Ishikawa (cell line): ENCODE measurements at regions not wholly inside any gene's neighbourhood (a gene's known extent, or its start where the extent isn't known, plus 50 kb on each side); places are given as distances from the start of the nearest gene placed in this dataset.
A peak's percentile ranks its signal among the peaks of the same experiment; 100 is the strongest.

ENCODE experiments used
- CEBPB ChIP-seq: IDR thresholded peaks from 2 replicates; pipeline ENCODE4 v1.6.1; 2012
- CREB1 ChIP-seq: IDR thresholded peaks from 2 replicates; pipeline ENCODE4 v1.6.1; 2012; ENCODE audit warnings: low read depth
- EGR1 ChIP-seq: IDR thresholded peaks from 2 replicates; pipeline ENCODE4 v1.6.1; 2012
- EP300 ChIP-seq: IDR thresholded peaks from 2 replicates; pipeline ENCODE4 v1.6.1; 2012; ENCODE audit warnings: borderline replicate concordance
- FOXM1 ChIP-seq: IDR thresholded peaks from 2 replicates; pipeline ENCODE4 v1.6.1; 2012; ENCODE audit warnings: low read depth, borderline replicate concordance
- MAX ChIP-seq: IDR thresholded peaks from 2 replicates; pipeline ENCODE4 v1.6.1; 2012
- NFIC ChIP-seq: IDR thresholded peaks from 2 replicates; pipeline ENCODE4 v1.6.1; 2012
- RAD21 ChIP-seq: IDR thresholded peaks from 2 replicates; pipeline ENCODE4 v1.6.1; 2012; ENCODE audit warnings: low read depth
- TAF1 ChIP-seq: IDR thresholded peaks from 2 replicates; pipeline ENCODE4 v1.6.1; 2012; ENCODE audit warnings: low read depth, mild to moderate bottlenecking
- TCF12 ChIP-seq: IDR thresholded peaks from 2 replicates; pipeline ENCODE4 v1.6.1; 2012; ENCODE audit warnings: low read depth
- TEAD4 ChIP-seq: IDR thresholded peaks from 2 replicates; pipeline ENCODE4 v1.6.1; 2012
- USF1 ChIP-seq: IDR thresholded peaks from 2 replicates; pipeline ENCODE4 v1.6.1; 2012
- YY1 ChIP-seq: IDR thresholded peaks from 2 replicates; pipeline ENCODE4 v1.6.1; 2012; ENCODE audit warnings: low read depth
- ZBTB7A ChIP-seq: IDR thresholded peaks from 2 replicates; pipeline ENCODE4 v1.6.1; 2012; ENCODE audit warnings: low read depth
- TF ChIP-seq, protein P1 (sequence below): IDR thresholded peaks from 2 replicates; pipeline ENCODE4 v1.6.1; 2012; ENCODE audit warnings: low read depth, mild to moderate bottlenecking

- TF ChIP-seq TCF12 (no peak), RAD21 (peak; percentile 85)
These were observed 158.7 kb downstream of the RAB38 start for GRCh38 chr11:88016392-88017170.

DNA sequence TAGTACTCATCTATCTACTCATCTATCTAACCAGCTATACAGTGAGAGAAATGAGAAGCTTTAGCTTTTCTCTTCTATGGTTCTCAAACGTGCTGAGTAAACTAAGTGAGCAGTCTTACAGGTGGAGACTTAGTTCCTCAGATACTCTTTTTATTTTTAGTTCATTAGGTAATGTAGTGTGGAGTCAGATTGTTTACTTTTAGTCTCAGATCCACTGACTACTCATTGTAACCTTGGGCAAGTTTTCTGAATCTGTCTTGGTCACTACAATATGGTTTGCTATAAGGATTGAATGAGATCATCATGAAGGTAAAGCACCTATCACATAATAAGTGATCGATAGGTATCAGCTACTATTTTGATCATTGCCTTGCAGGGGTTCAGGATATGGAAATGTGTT lies 160.1 kb downstream of the RAB38 start:
- TF ChIP-seq TEAD4 = no peak
- TF ChIP-seq CEBPB = no peak
- TF ChIP-seq NFIC = no peak
- TF ChIP-seq TCF12 = no peak
- no peak for TF ChIP-seq ZBTB7A
- TF ChIP-seq TAF1 = no peak
- TF ChIP-seq CREB1 = no peak

GRCh38 chr11:88013508-88014065 lies 161.7 kb downstream of the RAB38 start:
- TF ChIP-seq CREB1 = no peak
- TF ChIP-seq YY1 = no peak
- TF ChIP-seq MAX = no peak

DNA sequence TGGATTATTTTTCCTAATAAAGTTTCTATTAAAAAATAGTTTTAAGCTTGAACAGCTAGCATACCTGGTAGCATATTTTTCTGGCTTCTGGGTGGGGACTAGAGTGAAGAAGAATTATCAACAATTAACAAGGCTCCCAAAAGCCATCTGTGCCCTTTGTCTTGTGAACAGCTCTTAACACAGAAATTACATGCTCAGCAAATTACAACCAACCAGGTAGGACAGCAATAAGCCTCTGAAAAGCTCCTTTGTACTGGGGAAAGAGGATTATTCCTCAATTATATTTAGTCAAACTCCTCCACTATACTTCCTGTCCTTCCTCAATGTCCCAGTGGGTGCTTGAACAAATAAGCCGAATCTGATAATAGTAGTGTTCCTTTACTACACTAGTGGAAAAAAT lies 162.8 kb downstream of the RAB38 start:
- no peak for TF ChIP-seq CEBPB
- no peak for TF ChIP-seq EP300
- TF ChIP-seq USF1 = no peak
- no peak for TF ChIP-seq MAX
- TF ChIP-seq TCF12 = no peak
- no peak for TF ChIP-seq EGR1
- TF ChIP-seq TEAD4 = no peak
- TF ChIP-seq NFIC = no peak
- TF ChIP-seq FOXM1 = no peak
- no peak for TF ChIP-seq CREB1
- no peak for TF ChIP-seq RAD21
- no peak for TF ChIP-seq ZBTB7A
- no peak for TF ChIP-seq TAF1
- TF ChIP-seq YY1 = no peak
- TF ChIP-seq, protein P1, sequence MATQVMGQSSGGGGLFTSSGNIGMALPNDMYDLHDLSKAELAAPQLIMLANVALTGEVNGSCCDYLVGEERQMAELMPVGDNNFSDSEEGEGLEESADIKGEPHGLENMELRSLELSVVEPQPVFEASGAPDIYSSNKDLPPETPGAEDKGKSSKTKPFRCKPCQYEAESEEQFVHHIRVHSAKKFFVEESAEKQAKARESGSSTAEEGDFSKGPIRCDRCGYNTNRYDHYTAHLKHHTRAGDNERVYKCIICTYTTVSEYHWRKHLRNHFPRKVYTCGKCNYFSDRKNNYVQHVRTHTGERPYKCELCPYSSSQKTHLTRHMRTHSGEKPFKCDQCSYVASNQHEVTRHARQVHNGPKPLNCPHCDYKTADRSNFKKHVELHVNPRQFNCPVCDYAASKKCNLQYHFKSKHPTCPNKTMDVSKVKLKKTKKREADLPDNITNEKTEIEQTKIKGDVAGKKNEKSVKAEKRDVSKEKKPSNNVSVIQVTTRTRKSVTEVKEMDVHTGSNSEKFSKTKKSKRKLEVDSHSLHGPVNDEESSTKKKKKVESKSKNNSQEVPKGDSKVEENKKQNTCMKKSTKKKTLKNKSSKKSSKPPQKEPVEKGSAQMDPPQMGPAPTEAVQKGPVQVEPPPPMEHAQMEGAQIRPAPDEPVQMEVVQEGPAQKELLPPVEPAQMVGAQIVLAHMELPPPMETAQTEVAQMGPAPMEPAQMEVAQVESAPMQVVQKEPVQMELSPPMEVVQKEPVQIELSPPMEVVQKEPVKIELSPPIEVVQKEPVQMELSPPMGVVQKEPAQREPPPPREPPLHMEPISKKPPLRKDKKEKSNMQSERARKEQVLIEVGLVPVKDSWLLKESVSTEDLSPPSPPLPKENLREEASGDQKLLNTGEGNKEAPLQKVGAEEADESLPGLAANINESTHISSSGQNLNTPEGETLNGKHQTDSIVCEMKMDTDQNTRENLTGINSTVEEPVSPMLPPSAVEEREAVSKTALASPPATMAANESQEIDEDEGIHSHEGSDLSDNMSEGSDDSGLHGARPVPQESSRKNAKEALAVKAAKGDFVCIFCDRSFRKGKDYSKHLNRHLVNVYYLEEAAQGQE = no peak

DNA sequence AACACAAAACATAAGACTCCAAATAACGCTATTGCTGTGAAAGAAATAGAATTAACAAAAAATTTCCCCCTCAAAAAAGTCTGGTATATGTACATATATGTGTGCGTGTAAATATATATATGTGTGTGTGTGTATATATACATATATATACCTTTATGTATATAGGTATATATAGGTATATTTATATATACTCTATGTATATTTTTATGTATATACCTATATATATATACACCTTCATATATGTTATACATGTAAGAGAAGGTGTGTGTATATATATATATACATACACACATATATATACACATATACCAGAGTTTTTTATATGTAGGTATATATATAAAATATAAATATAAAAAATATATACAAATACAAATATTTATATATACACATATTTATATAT lies 199.2 kb downstream of the RAB38 start:
- TF ChIP-seq FOXM1 (no peak), EP300 (no peak), EGR1 (no peak), TCF12 (no peak), ZBTB7A (no peak), RAD21 (no peak), TAF1 (no peak), CEBPB (no peak), NFIC (no peak), USF1 (no peak), MAX (no peak), CREB1 (no peak), TEAD4 (no peak), YY1 (no peak)
- TF ChIP-seq, protein P1 = no peak

DNA sequence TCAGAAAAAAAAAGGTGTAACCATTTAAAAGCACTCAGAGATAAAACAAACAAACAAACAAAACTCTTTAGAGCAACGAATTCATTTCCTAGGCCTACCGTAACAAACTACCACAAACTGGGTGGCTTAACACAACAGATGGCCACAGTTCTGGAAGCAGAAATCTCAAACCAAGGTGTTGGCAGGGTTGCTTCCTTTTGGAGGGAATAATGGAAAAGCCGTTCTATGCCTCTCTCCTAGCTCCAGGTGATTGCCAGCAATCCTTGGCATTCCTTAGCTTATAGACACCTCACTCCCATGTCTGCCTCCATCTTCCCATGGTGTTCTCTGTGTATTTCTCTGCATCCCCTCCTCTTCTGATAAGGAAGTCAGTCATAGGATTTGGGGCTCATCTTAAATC lies 200.4 kb downstream of the RAB38 start:
- no peak for TF ChIP-seq TCF12
- no peak for TF ChIP-seq FOXM1
- no peak for TF ChIP-seq MAX
- no peak for TF ChIP-seq TAF1
- no peak for TF ChIP-seq YY1
- no peak for TF ChIP-seq USF1
- no peak for TF ChIP-seq TEAD4
- TF ChIP-seq EP300 = no peak
- no peak for TF ChIP-seq EGR1
- no peak for TF ChIP-seq CREB1
- TF ChIP-seq CEBPB = no peak
- TF ChIP-seq, protein P1 = no peak
- no peak for TF ChIP-seq NFIC
- no peak for TF ChIP-seq ZBTB7A
- TF ChIP-seq RAD21 = no peak
